H1 (cell line): ENCODE measurements at regions not wholly inside any gene's neighbourhood (a gene's known extent, or its start where the extent isn't known, plus 50 kb on each side); places are given as distances from the start of the nearest gene placed in this dataset.

Source experiments
- CTCF ChIA-PET: fragments of 300-600 bp; sonication (Branson Sonifier 250); formaldehyde crosslinking; loops from one replicate; lab custom pipeline; 2021; ENCODE audit not compliant: partially characterized antibody; lab: Charles Lee
- POLR2A ChIA-PET: fragments of 300-600 bp; sonication (Branson Sonifier 250); formaldehyde crosslinking; loops from one replicate; lab custom pipeline; 2021; ENCODE audit warnings: inconsistent platforms; ENCODE audit not compliant: partially characterized antibody; lab: Charles Lee
- DNase-seq, 2 experiments: peaks; one replicate each; pipeline versions ENCODE4 v3.0.0 to v3.0.0-alpha.2; 2010 to 2022; ENCODE audit warnings: low spot score in 2 of 2, low read depth in 1 of 2, mixed read lengths in 1 of 2
- FAIRE-seq: peaks from 2 replicates; lab custom pipeline; 2011; peaks lifted over from hg19 to GRCh38; lab: Jason Lieb, UNC
- H2AFZ ChIP-seq: 2 replicates; pipeline ENCODE4 v1.8.1; 2012; ENCODE audit warnings: low read length, inconsistent platforms
- H2AK5ac ChIP-seq: 2 replicates; pipeline ENCODE4 v1.6.1; 2013; ENCODE audit warnings: low read depth, low read length
- H2BK120ac ChIP-seq: replicated peaks from 2 replicates; pipeline ENCODE3; 2013; ENCODE audit warnings: low read depth, low read length, inconsistent platforms
- H2BK12ac ChIP-seq: 2 replicates; pipeline ENCODE4 v1.6.1; 2013; ENCODE audit warnings: low read depth, low read length
- H2BK15ac ChIP-seq: 2 replicates; pipeline ENCODE4 v1.6.1; 2013; ENCODE audit warnings: low read length
- H2BK20ac ChIP-seq: 2 replicates; pipeline ENCODE4 v1.6.1; 2013; ENCODE audit warnings: low read length
- H2BK5ac ChIP-seq: 2 replicates; pipeline ENCODE4 v1.6.1; 2013; ENCODE audit warnings: low read depth, low read length
- H3K14ac ChIP-seq: 2 replicates; pipeline ENCODE4 v1.6.1; 2013; ENCODE audit warnings: inconsistent platforms; ENCODE audit not compliant: insufficient read length
- H3K18ac ChIP-seq: 2 replicates; pipeline ENCODE4 v1.6.1; 2013; ENCODE audit warnings: low read length; ENCODE audit errors: extremely low read depth
- H3K23ac ChIP-seq: 2 replicates; pipeline ENCODE4 v1.6.1; 2013; ENCODE audit warnings: inconsistent platforms; ENCODE audit not compliant: insufficient read length
- H3K23me2 ChIP-seq: 2 replicates; pipeline ENCODE4 v1.6.1; 2013; ENCODE audit warnings: low read depth, low read length
- H3K27ac ChIP-seq: 2 replicates; pipeline ENCODE4 v1.6.1; 2011; ENCODE audit warnings: low read depth, low read length, inconsistent platforms
- H3K27me3 ChIP-seq, 4 experiments: replicated peaks in 1 of 4; 1 replicate in 1 of 4; 2 replicates in 3 of 4; pipeline versions ENCODE4 v1.6.1 to v1.8.1; 2011 to 2013; ENCODE audit warnings: low read length in 3 of 4, mild to moderate bottlenecking in 3 of 4, inconsistent platforms in 2 of 4, mixed read lengths in 2 of 4, moderate library complexity in 1 of 4; ENCODE audit not compliant: control insufficient read depth in 3 of 4, insufficient read depth in 3 of 4; ENCODE audit errors: extremely low read depth in 1 of 4
- H3K36me3 ChIP-seq, 4 experiments: 2 replicates each; pipeline versions ENCODE4 v1.6.1 to v1.8.1; 2011 to 2013; ENCODE audit warnings: mild to moderate bottlenecking in 4 of 4, low read length in 3 of 4, moderate library complexity in 2 of 4, control low read depth in 1 of 4, inconsistent platforms in 1 of 4; ENCODE audit not compliant: insufficient read depth in 4 of 4, control insufficient read depth in 2 of 4
- H3K4ac ChIP-seq: replicated peaks from 2 replicates; pipeline ENCODE3; 2013; ENCODE audit warnings: low read length, low read depth, mixed read lengths, inconsistent platforms; ENCODE audit not compliant: insufficient read length
- H3K4me1 ChIP-seq, 4 experiments: replicated peaks in 1 of 4; 1 replicate in 1 of 4; 2 replicates in 3 of 4; pipeline versions ENCODE4 v1.6.1 to v1.8.1; 2011 to 2013; ENCODE audit warnings: low read length in 3 of 4, inconsistent platforms in 2 of 4, mixed read lengths in 1 of 4; ENCODE audit not compliant: insufficient read depth in 4 of 4, control insufficient read depth in 3 of 4
- H3K4me2 ChIP-seq, 2 experiments: 2 replicates each; pipeline versions ENCODE4 v1.6.1 to v1.8.1; 2011 to 2013; ENCODE audit warnings: low read depth in 2 of 2, low read length in 2 of 2, control low read depth in 1 of 2, inconsistent platforms in 1 of 2, mild to moderate bottlenecking in 1 of 2; ENCODE audit not compliant: insufficient read depth in 1 of 2
- H3K4me3 ChIP-seq, 4 experiments: fragments of 200-600, 300-600 bp in 1 of 4; sonication (generic), shearing (Covaris generic), sonication (Bioruptor Twin) in 1 of 4; 2 replicates each; pipeline versions ENCODE4 v1.5.1 to v1.8.1; 2011 to 2016; ENCODE audit warnings: low read length in 4 of 4, low read depth in 3 of 4, control low read depth in 2 of 4, inconsistent platforms in 2 of 4, mild to moderate bottlenecking in 2 of 4, mixed read lengths in 1 of 4, moderate library complexity in 1 of 4; ENCODE audit not compliant: insufficient read depth in 2 of 4; ENCODE audit errors: extremely low read depth in 1 of 4
- H3K56ac ChIP-seq: replicated peaks from 2 replicates; pipeline ENCODE3; 2013; ENCODE audit warnings: low read depth, mild to moderate bottlenecking, mixed read lengths, low read length, inconsistent platforms; ENCODE audit not compliant: insufficient read length
- H3K79me1 ChIP-seq: 2 replicates; pipeline ENCODE4 v1.6.1; 2013; ENCODE audit warnings: low read depth, low read length, control low read depth
- H3K79me2 ChIP-seq, 2 experiments: 2 replicates each; pipeline versions ENCODE4 v1.6.1 to v1.8.1; 2012 to 2013; ENCODE audit warnings: low read length in 2 of 2, mild to moderate bottlenecking in 2 of 2, inconsistent platforms in 1 of 2; ENCODE audit not compliant: insufficient read depth in 2 of 2, control insufficient read depth in 1 of 2
- H3K9ac ChIP-seq, 4 experiments: replicated peaks in 1 of 4; 1 replicate in 1 of 4; 2 replicates in 3 of 4; pipeline versions ENCODE4 v1.6.1 to v1.8.1; 2011 to 2013; ENCODE audit warnings: low read depth in 3 of 4, low read length in 3 of 4, control low read depth in 2 of 4, mild to moderate bottlenecking in 2 of 4, moderate library complexity in 2 of 4, inconsistent platforms in 1 of 4; ENCODE audit errors: extremely low read depth in 1 of 4
- H3K9me3 ChIP-seq, 2 experiments: 2 replicates each; pipeline versions ENCODE4 v1.6.1 to v1.8.1; 2012 to 2013; ENCODE audit warnings: mild to moderate bottlenecking in 2 of 2, moderate library complexity in 2 of 2, control low read depth in 1 of 2, inconsistent platforms in 1 of 2, low read depth in 1 of 2, low read length in 1 of 2, mixed read lengths in 1 of 2; ENCODE audit not compliant: insufficient read depth in 2 of 2
- H4K20me1 ChIP-seq, 2 experiments: replicated peaks in 1 of 2; 2 replicates each; pipeline versions ENCODE3 to v1.8.1; 2011 to 2013; ENCODE audit warnings: inconsistent platforms in 2 of 2, low read length in 2 of 2, mild to moderate bottlenecking in 1 of 2; ENCODE audit not compliant: insufficient read depth in 2 of 2, control insufficient read depth in 1 of 2
- H4K5ac ChIP-seq: 2 replicates; pipeline ENCODE4 v1.6.1; 2013; ENCODE audit warnings: low read length, low read depth, mixed read lengths, inconsistent platforms; ENCODE audit not compliant: insufficient read length
- H4K8ac ChIP-seq: 2 replicates; pipeline ENCODE4 v1.8.0; 2013; ENCODE audit warnings: mild to moderate bottlenecking, moderate library complexity, low read length, inconsistent platforms; ENCODE audit not compliant: insufficient read depth; ENCODE audit errors: extremely low read depth
- H4K91ac ChIP-seq: replicated peaks from 2 replicates; pipeline ENCODE3; 2013; ENCODE audit warnings: low read length, mixed read lengths, inconsistent platforms; ENCODE audit not compliant: insufficient read length
- BACH1 ChIP-seq: IDR thresholded peaks from 2 replicates; pipeline ENCODE4 v1.6.1; 2012; ENCODE audit warnings: low read length, improper control_type of control experiment
- BCL11A ChIP-seq, 2 experiments: IDR thresholded peaks; one replicate each; pipeline ENCODE4 v1.6.1; 2011; ENCODE audit warnings: low read depth in 2 of 2, low read length in 2 of 2, mild to moderate bottlenecking in 2 of 2
- CBX5 ChIP-seq: fragments of 300-800, 300-1000 bp; sonication (generic); IDR thresholded peaks from 2 replicates; pipeline ENCODE4 v1.7.1; 2016; ENCODE audit warnings: antibody characterized with exemption, low read length, low read depth
- CHD1 ChIP-seq: IDR thresholded peaks from 2 replicates; pipeline ENCODE4 v1.6.1; 2012; ENCODE audit warnings: low read depth, low read length, improper control_type of control experiment
- CHD2 ChIP-seq: IDR thresholded peaks from 2 replicates; pipeline ENCODE4 v1.6.1; 2012; ENCODE audit warnings: low read length, improper control_type of control experiment
- GABPA ChIP-seq: IDR thresholded peaks from 2 replicates; pipeline ENCODE4 v1.6.1; 2011; ENCODE audit warnings: mild to moderate bottlenecking, low read length, moderate library complexity, borderline replicate concordance; ENCODE audit not compliant: insufficient read depth
- GTF2F1 ChIP-seq: IDR thresholded peaks from 2 replicates; pipeline ENCODE4 v1.6.1; 2012; ENCODE audit warnings: low read depth, low read length, improper control_type of control experiment, borderline replicate concordance
- JUND ChIP-seq: IDR thresholded peaks from 2 replicates; pipeline ENCODE4 v1.6.1; 2011; ENCODE audit warnings: mild to moderate bottlenecking, improper control_type of control experiment, low read length
- MAFK ChIP-seq: IDR thresholded peaks from 2 replicates; pipeline ENCODE4 v1.6.1; 2012; ENCODE audit warnings: low read depth, mild to moderate bottlenecking, improper control_type of control experiment, low read length
- NRF1 ChIP-seq: IDR thresholded peaks from 2 replicates; pipeline ENCODE4 v1.6.1; 2011; ENCODE audit warnings: mild to moderate bottlenecking, low read depth, low read length, improper control_type of control experiment
- SUZ12 ChIP-seq: fragments of 200-600 bp; sonication (generic); IDR thresholded peaks from 2 replicates; pipeline ENCODE4 v1.6.1; 2012; ENCODE audit warnings: mild to moderate bottlenecking, inconsistent platforms, low read length, moderate library complexity, mixed read lengths
- TAF7 ChIP-seq: optimal IDR thresholded peaks from 2 replicates; pipeline ENCODE3; 2011; ENCODE audit warnings: low read depth, mild to moderate bottlenecking, inconsistent platforms, low read length, moderate library complexity, borderline replicate concordance
- TEAD4 ChIP-seq: IDR thresholded peaks from 2 replicates; pipeline ENCODE4 v1.6.1; 2012; ENCODE audit warnings: low read depth, low read length, inconsistent platforms, mixed read lengths
- ZNF274 ChIP-seq: IDR thresholded peaks from 2 replicates; pipeline ENCODE4 v1.7.0; 2012; ENCODE audit warnings: low read length, borderline replicate concordance; ENCODE audit errors: extremely low read depth
- WGBS, 2 experiments: shearing (Covaris generic) in 1 of 2; methylation state at CpG; one replicate each; pipeline versions ENCODE4 v1.1.6 to v1.1.7; 2013 to 2015; ENCODE audit warnings: low lambda C conversion rate in 2 of 2, mixed read lengths in 2 of 2, inconsistent platforms in 1 of 2, low coverage in 1 of 2, missing lambda C conversion rate in 1 of 2; ENCODE audit not compliant: insufficient replicate concordance in 2 of 2, insufficient coverage in 1 of 2, insufficient read length in 1 of 2; ENCODE audit errors: extremely low coverage in 1 of 2, missing lambda C conversion rate in 1 of 2; 5-methylcytosine and 5-hydroxymethylcytosine counted together

DNA sequence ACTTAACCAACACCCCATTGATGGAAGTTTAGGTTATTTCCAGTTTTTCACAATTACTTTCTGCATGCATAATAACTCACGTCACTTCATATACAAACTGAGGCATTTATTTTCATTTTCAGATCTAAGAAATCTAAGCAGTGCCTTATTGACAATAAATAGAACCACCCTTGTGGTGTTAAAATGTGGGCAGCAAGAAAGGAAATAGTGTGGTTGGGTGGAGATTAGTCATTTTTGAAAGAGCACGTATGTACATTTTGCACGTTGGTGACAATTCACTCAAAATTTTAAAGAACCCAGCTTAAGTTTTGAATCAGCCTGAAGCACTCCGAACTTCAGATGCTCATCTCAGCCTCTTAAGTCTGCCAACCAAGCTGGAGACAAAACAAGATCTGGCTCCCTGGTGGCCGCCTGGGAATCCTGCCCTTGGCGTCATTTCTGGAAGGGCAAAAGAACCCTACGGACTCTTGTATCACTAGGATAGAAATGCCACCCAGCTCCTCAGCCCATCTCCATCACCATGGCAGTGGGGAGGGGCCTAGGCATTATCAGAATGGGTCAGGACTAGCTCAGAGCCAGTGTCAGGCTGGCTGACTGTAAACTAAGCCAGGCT lies 89.5 kb upstream of the BCL2L14 start:
- Histone ChIP-seq H2AK5ac (no peak overlapping the region), H3K4ac (no peak overlapping the region), H3K9ac (no peak overlapping the region), H3K36me3 (no peaks in the 10 kb centered on the region), H4K8ac (peak overlapping the region; percentile 16; the same call in 1 of the 2 replicates), H3K9me3 (no peaks in the 10 kb centered on the region), H2AFZ (no peak overlapping the region), H3K79me1 (no peaks in the 10 kb centered on the region), H3K4me1 (no peaks in the 10 kb centered on the region), H3K4me2 (no peak overlapping the region), H3K56ac (no peak overlapping the region), H2BK5ac (no peak overlapping the region), H3K23ac (no peak overlapping the region), H3K4me3 (no peak overlapping the region), H2BK12ac (no peak overlapping the region), H2BK15ac (no peak overlapping the region), H4K91ac (no peak overlapping the region), H2BK20ac (no peak overlapping the region), H3K23me2 (no peaks in the 10 kb centered on the region), H3K27me3 (no peaks in the 10 kb centered on the region), H3K18ac (no peak overlapping the region), H4K20me1 (no peaks in the 10 kb centered on the region), H3K79me2 (no peaks in the 10 kb centered on the region), H3K27ac (no peak overlapping the region), H3K14ac (no peak overlapping the region), H2BK120ac (no peak overlapping the region), H4K5ac (no peak overlapping the region)
- POLR2A ChIA-PET, result no interaction called here
- CTCF ChIA-PET, result interaction anchor here (0.7 to 2.0 kb wide), 4 partner anchors 12 to 426 kb away, joined by 3 to 9 read pairs (median 4); no protein-coding TSS in a partner anchor
- FAIRE-seq (no peak), DNase-seq (no peak)
- TF ChIP-seq SUZ12 (no peak), TAF7 (no peak), CBX5 (no peak), NRF1 (no peak), CHD1 (no peak), MAFK (no peak), GTF2F1 (no peak), ZNF274 (no peak), BACH1 (no peak), JUND (no peak), TEAD4 (no peak), BCL11A (IDR thresholded peaks at IDR 0.05; ENCODE audit: low read depth in 2 of 2, low read length in 2 of 2) (no peak), GABPA (no peak), CHD2 (no peak)
- 93% methylated on average over 7 of the region's 7 CpGs; no CpG with 5 or more reads in 1 of the 2 experiments for WGBS, 2 experiments
